ENCODE measurements at regions not wholly inside any gene's neighbourhood (a gene's known extent, or its start where the extent isn't known, plus 50 kb on each side); places are given as distances from the start of the nearest gene placed in this dataset.

DNA sequence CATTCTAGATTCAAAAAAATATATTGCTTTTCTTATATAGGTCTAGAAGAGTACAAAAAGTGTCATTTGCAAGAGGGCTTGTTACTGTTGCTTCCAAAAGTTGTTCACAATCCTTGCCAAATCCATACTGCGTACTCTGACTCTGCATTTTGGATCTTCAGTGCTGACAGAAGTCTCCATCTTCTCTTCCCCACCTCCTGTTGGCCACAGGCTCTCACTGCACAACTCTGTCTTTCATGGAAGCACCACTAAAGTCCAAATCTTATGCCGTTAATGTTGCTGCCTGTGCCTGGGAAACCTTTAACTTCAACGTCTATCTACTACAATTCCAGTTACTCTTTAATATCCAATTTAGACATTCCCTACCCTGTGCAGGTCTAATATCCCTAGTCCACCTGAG, 419.9 kb downstream of the NR2F2 start:
- TF ChIP-seq CTCF (optimal IDR thresholded peaks at IDR 0.05 in 1 of 3, IDR thresholded peaks at IDR 0.05 in 1 of 3, conservative IDR thresholded peaks at IDR 0.05 in 1 of 3; ENCODE audit: extremely low read depth in 1 of 3, insufficient read depth in 2 of 3, low read length in 3 of 3) (no peak), EZH2 (IDR thresholded peaks at IDR 0.05; ENCODE audit: low read length) (no peak)
